HG02798 (cell line): ENCODE measurements at regions not wholly inside any gene's neighbourhood (a gene's known extent, or its start where the extent isn't known, plus 50 kb on each side); places are given as distances from the start of the nearest gene placed in this dataset.
"Not testable (repeated sequence)": the region's sequence is repeated elsewhere in the genome, so short reads cannot be mapped to it uniquely, and the experiment has no call there.

Source experiments
- ATAC-seq: cut with Tn5 transposase; IDR thresholded peaks from one replicate; pipeline ENCODE4 v1.9.1; 2021; ENCODE audit warnings: mild to moderate bottlenecking; ENCODE audit not compliant: unreplicated experiment, poor library complexity

DNA sequence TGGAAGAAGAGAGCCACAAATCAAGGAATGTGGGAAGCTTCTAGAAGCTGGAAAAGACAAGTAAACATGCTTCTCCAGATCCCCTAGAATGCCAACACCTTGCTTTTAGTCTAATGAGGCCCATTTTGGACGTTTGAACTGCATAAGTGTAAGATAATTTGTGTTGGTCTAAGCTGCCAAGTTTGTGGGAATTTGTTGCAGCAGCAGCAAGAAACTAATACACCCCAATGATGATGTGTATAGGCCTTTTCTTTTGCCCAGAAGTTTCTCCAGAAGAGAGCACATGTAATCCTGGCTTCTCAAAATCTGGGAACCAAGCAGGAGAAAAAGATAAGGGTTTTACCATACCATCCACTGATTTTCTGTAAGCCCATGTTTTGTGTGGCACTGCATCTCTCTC is 96.1 kb upstream of the DPT start:
- ATAC-seq: no peak

DNA sequence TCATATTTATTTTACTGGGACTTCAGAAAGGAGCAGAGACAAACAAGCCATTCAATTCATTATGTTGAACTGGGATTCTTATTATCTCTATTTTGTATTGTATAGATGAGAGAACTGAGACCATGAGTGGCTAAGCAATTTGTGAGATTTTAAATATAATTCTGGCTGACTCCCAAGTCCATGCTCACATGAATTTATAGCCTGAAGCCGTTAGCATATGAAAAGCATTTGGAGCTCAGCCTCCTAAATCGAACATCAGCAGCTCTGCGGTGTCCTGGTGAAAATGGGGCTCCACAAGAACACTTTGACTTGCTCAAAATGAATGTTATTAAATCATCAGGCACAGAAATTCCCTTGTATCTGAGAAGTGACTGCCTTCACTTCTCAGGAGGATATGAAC is 96.8 kb upstream of the DPT start:
- ATAC-seq: no peak

DNA sequence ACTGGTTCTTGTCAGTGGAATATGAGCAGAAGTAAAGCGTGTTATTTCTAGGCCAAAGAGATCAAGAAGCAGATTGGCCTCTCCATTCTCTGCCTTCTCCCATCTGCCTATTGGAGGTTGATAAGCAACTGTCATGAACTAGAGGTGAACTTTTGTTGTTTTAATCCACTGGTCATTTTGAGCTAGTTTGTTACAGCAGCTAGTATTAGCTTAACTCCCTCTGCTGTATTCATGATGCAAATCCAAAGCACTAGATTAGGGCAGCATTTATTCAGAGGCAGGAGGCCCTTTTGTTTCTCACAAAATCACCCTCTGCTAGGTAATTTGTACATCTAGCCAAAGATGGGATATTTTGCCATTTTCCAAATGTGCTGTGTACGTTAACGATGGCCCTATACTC is 97.3 kb upstream of the DPT start:
- ATAC-seq: no peak

DNA sequence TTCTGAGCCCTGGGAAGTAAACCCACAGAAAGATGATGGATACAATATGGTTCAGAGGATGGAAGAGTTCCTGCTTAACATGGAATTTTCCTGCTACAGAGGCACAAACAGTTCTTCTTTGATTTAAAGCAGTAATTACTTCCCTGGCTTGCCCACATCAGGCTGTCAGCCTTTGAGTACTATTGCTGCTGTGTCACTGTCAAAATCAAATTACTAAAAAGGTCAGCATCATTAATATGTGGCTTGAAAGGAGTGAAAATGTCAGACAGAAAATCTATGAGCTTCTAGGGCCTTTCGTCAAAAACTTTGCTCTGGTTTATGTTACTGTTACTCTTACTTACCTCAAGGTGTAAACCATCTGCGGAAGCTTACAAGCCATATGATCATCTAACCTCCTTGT is 98.6 kb upstream of the DPT start:
- ATAC-seq: no peak

DNA sequence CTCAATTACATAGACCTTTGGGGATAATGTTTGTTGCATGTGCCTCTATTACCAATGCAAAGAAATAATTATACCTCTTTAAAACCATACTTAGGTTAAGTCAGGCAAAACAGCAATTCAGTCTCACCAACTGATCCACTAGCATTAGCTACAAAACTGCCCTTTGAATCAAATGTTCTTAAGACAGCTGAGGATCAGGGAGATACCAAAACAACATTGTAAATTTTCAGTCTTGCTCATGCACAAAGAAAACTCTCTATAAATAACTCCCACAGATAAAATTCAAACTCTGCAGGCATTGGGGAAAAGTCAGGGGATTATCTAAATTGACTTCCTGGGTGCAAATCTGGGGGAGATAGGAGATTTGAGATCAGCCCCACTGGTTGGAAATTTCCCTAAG is 100.9 kb upstream of the DPT start:
- no peak for ATAC-seq

DNA sequence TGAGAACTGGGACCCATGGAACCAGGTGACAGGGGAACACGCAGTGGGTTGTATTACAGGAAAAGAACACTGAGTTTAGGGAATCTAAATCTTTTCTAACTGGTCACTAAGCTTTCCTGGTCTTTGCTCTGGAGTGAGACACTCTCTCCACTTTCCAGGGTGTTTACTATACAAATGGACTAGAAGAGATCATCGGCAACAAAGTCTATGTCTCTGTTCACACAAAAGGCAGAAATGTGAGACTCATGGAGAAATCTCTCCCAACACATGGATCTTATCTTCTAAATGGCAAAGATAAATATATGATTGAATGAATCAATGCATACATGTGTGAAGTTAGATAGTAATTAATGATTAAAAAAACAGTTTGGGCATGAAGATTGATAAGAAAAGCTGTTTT is 101.6 kb upstream of the DPT start:
- no peak for ATAC-seq

DNA sequence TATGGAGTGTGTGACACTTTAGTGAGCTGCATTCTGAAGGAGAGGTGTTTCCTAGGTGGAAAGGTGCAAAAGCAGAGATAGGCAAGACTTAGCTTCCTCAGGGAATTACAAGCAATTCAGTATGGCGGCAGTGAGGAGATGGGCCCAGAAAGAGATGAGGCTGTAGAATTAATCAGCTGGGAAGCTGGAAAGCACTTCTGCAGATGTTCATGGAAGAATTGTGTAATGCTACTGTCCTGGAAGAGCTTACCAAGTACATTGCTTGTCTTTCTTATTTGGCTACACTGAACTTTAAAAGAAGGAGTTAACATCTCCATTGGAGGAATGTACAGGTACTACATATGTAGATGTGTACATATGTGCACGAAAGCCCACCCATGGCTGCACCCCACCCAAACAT is 103.7 kb upstream of the DPT start:
- no peak for ATAC-seq

DNA sequence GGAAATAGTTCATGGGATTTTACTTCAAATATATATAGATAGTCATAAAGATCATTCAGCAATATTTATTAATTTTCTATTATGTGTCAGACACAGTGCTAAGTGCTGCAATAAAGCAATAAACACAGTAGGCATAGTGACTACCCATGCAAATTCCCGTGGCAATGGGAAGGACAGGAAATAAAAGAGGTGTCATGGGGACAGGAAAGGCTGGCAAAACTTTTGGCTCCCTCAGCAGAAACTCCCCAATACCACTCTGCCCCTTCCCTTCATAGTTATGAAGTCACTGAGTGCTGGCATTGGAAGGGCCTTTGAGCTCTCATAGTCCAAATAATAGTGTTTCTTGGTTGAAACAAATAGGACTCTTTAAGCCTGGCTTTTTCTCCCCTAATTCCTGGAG is 104.4 kb upstream of the DPT start:
- ATAC-seq: no peak

DNA sequence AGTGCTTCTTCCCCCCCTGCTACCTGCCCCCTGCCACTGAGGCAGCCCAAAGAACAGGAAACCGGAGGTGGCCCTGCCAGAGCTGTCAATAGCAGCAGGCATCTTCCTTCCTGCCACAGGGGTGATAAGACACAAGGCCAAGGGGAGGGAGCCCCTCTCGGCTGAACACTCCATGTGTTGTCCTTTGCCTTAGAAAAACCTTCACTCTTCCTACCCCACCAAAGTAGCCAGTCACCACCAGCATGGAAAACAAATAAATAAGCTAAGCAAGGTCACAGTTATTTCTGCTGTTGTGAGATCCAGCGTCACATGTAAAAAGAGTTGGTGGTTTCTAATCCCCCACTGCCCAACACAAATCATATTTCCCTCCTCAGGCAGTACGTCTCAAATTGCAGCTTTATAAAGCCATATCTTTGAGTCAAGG is 104.8 kb upstream of the DPT start:
- ATAC-seq: no peak

DNA sequence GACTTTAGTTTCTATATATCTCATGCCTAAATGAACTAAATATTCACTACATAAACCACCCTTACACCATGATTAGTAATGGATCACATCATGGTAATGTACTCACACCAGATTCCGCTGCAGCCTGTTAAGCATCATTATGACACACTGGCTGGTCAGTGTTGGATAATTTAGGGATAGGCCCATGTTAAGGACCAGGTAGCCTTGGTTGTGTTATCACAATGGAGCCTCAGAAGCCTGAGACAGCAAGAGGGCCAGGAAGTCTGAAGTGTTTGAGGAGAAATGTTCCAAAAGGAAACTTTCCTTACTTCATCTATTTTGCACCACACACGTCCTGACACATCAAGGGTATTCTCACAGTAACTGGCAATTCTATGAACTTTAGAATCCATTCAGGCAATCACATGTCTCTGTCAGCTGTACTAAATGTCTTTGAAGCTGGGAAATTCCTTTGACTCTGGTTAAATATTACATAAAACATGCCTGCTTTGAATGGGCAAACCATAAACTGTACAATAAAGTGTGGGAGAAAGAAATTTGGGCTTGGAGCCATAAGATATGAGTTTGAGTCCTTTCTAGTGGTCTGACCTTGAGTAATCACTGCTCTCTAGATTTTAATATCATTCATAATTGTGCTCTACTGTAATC is 105.3 kb upstream of the DPT start:
- no peak for ATAC-seq

DNA sequence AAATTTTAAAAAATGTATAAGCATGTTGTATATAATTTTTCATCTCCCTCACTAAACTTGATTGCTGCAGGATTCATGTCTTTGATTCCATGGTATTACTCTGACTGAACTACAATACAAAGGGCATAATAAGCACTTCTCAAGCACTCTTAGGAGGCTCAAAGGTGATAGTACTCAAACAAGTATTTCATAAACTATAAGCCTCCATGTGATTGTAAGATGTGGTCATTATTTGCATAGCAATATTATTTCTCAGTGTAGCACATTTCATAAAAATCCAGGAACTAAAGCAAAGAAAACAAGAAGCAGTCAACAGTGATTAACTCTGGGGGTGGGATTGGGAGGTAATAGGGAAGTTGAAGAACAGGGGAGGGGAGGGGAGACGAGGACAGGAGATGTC is 106.2 kb upstream of the DPT start:
- no peak for ATAC-seq

DNA sequence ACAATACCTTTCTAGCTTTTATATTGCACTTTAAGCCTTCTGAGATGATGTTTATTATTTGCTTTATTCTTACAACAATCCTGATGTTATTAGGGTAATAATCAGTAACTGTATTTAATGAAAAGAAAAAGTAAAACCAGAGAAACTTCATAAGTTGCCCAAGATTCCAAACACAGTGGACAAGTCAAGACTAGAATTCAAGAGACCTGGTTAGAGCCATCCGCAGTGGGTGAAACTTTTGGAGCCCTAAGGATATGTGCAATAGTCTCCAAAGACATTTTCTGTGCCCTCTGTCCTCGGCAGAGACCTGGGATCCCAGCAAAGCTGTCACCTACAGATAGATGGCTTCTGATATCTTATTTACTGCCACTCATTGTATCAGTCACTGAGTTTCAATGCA is 106.8 kb upstream of the DPT start:
- ATAC-seq: no peak

DNA sequence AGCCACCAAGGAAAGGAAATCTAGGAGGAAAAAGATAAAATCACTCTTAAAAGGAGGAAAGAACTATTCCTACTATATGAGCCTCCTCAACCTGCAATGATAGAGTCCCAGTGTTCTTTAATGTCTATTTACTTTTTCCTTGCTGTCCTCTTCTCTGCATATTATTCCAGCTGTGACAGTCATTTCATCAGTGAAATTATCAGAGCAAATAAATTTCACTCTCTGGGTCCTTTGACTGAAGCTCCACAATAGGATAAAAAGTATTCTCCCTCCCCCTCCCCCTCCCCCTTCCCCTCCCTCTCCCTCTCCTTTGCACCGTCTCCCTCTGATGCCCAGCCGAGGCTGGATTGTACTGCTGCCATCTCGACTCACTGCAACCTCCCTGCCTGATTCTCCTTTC is 107.5 kb upstream of the DPT start:
- ATAC-seq: no peak

DNA sequence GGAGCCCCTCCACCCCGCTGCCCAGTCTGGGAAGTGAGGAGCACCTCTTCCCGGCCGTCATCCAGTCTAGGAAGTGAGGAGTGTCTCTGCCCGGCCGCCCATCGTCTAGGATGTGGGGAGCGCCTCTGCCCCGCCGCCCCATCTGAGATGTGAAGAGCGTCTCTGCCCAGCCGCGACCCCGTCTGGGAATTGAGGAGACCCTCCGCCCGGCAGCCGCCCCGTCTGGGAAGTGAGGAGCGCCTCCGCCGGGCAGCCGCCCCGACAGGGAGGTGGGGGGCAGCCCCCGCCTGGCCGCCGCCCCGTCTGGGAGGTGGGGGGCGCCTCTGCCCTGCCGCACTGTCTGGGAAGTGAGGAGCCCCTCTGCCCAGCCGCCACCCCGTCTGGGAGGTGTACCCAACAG is 108.2 kb upstream of the DPT start:
- ATAC-seq: not testable (repeated sequence)

DNA sequence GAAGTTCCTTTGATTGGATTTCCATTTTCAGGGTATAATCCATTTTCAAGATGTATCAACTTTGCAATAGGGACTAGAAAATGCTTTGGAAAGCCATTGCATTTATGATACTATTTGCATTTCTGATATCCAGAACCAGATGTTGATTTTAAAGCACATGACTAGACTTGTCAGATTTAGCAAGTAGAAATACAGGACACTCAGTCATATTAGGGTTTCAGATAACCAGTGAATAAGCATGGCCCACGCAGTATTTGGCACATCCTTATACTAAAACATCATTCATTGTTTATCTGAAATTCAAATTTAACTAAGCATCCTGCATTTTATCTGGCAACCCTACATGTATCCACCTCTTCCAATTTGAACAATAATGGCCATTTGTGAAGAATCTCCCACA is 113.3 kb upstream of the DPT start:
- no peak for ATAC-seq

DNA sequence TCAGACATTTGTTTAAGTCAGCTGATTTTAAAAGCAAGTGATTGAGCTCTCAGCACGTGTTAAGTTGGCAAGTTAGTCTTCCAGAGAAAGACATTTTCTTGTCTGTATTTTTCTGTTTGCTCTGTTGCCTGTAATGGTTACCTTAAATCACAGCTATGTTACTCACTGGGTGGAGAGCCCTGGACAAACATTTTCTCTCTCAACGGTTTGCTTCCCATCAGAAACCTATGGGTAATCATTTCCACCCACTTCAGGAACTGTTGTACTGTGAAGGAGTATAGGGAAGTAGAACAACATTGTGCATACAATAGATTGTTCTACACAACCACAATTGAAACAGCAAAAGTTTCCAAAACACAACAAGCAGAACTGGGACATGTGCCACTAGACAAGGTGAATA is 113.9 kb upstream of the DPT start:
- no peak for ATAC-seq

DNA sequence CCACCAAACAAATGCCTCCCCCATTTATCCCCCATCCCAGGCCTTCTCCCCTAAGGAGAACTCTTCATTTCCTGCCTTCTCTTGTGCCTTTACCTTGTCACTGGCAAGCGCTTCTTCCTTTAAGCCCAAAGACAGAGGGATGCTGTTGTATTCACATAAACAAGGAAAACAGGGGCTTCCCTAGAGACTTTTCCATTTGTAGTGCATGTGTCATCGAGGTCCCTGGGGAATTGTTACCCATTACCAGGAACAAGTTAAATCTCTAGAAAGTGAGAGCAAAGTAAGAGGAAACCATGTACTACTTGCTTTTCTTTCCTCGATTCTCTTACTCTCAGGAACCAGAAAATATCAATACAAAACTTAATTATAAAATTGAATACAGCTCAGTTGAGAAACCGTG is 114.4 kb upstream of the DPT start:
- no peak for ATAC-seq

DNA sequence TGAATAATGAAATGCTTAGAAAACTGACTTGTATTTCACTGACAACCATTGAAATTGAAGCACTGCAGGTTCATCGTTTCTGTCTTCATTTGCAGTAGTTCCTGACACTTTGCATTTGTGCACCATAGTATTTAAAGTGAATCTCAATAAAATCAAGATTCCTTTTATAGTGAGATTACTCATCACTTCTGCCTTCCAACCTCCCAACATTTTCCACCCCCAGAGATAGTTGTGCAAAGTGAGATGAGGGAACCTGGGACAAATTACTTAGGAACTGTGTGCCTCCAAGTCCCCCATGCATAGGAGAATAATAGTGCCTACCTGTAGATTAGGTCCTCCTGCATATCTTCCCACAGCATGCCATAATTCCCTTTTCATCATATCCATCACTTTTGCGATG is 114.9 kb upstream of the DPT start:
- ATAC-seq: no peak

DNA sequence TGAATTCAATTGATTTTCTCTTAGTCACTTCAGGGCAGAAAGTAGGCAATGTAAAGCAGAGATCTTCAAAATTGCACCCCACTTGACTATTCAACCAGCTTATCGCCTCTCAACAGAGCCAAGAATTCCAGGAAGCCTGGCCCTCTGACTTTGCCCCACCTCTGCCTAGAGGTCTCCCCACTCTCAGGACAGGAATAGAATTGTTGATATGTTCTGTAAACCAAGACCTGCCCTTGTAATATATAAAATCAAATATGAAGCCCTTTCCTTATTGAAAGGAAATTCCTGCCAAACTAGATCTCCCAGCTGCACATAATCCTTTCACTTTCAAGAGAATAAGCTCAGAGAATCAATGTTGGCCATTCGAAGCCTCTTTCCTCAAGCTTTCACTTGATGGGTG is 116.1 kb upstream of the DPT start:
- no peak for ATAC-seq

DNA sequence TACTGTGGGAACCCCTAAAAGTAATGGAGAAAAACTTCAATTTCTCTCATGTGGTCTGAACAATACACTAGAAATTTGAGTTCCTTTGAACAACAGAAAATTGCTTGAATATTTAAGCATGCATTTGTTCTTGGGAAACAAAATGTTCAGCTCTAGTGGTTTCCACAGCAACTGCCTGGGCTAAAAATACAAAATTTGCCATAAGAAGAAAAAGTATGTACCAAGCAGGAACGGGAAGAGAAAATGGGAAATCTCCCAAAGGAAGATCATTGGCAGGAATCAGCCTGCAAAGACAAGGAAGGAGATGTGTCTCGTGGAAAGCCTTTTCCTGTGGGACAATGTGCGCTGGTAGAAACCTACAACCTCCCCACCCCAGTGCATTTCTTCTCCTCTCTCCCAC is 119.0 kb upstream of the DPT start:
- ATAC-seq: no peak

DNA sequence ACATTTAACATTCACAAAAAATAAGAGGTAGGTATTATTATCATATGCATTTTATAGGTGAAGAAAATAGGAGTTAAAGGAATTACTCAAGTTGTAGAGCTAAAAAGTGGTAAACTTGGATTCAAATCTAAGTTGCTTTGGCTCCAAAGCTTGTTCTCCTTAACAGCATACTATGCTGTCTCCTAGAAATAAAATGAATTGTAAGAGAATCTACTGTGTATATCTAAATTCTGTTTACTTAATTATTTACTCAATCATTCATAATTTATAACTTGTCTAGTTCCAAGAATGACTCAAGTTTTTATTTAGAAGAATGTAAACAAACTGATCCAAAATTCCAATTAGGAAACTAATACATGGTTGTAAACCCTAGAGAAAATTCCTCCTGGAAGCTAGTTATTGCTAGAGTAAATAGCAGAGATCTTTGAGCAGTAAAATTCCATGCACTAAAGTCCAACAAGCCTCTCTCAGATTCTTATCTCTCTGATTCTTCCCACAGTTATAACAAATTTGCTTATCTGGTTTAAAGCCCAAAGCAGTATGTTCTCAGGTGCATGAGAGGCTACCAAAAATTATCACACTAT is 132.5 kb upstream of the DPT start:
- no peak for ATAC-seq

DNA sequence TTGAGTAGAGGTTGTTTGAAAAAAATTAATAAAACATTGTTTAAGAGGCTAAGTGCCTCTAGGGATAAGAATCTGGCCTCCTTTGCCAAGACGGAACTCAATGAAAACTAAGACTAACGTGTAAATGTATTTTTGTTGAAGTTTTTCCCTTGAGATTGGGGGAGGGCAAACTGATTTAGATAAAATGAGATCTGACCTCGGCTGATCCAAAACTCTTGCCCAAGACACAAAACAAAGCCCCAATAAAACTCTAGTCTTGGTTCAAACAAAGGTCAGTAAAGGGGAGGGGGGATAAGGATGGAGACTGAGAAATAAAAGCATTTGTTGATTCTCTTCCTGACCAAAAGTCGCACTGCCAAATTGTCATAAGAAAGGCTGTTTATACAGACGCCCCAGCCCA is 134.8 kb upstream of the DPT start:
- no peak for ATAC-seq

DNA sequence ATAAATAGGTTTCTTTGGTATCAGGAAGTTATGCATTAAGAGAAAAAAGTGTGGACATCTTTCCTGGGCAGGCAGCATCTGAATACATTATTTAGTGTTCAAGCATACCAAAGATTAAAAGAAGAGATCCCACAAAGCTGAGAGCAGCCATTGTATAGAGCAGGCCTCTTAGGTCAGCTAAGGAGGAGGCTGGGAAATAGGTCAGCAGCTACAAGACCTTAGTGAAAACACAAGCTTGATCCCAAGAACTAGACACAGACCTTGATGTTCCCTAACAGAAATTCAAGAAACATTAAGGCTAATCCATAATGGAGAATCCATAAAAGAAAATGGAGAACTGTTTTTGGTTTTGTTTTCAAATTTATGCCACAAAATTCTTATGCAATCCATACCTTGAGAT is 135.3 kb upstream of the DPT start:
- ATAC-seq: no peak
